ENCODE measurements at regions not wholly inside any gene's neighbourhood (a gene's known extent, or its start where the extent isn't known, plus 50 kb on each side); places are given as distances from the start of the nearest gene placed in this dataset.
"Not testable (repeated sequence)": the region's sequence is repeated elsewhere in the genome, so short reads cannot be mapped to it uniquely, and the experiment has no call there.

DNA sequence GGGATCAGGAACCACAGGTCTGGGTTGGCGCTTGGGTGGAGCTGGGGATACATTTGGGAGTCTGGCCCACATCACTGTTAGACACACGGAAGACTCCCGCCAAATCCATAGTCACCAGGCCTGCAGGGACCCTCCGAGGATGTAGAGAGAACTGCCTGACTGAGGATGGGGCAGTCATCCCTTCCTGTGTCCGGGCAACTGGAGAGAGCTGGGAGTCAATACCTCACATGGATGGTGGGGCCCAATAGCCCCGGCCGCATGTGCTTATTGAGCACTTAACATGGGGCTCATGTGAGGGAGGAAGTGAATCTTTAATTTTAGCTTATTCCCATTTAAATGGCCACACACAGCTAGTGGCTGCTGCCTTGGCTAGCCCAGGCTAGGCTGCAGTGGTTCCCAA, 124.5 kb downstream of the TLR5 start:
- no peak overlapping the region for H3K4me3 ChIP-seq (ENCODE audit: low read depth, low read length)
- TF ChIP-seq, protein P1, sequence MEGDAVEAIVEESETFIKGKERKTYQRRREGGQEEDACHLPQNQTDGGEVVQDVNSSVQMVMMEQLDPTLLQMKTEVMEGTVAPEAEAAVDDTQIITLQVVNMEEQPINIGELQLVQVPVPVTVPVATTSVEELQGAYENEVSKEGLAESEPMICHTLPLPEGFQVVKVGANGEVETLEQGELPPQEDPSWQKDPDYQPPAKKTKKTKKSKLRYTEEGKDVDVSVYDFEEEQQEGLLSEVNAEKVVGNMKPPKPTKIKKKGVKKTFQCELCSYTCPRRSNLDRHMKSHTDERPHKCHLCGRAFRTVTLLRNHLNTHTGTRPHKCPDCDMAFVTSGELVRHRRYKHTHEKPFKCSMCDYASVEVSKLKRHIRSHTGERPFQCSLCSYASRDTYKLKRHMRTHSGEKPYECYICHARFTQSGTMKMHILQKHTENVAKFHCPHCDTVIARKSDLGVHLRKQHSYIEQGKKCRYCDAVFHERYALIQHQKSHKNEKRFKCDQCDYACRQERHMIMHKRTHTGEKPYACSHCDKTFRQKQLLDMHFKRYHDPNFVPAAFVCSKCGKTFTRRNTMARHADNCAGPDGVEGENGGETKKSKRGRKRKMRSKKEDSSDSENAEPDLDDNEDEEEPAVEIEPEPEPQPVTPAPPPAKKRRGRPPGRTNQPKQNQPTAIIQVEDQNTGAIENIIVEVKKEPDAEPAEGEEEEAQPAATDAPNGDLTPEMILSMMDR (IDR thresholded peaks at IDR 0.05; ENCODE audit: low read depth, low read length): no peak

DNA sequence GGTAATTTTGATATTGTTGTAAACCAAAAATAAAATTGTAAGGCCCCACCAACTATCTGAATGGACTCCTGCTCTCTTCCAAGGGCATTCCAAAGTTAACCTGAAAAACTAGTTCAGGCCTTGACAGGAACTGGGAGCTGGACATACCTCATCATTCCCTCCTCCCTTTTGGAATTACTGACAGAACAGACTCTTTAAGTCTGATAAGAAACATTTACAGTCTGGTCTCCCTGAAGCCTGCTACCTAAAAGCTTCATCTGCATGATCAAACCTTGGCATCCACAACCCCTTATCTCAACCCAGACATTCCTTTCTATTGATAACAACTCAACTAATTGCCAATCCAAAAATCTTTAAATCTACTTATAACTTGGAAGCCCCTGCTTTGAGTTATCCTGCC, 123.8 kb downstream of the TLR5 start:
- TF ChIP-seq, protein P1 (IDR thresholded peaks at IDR 0.05; ENCODE audit: low read depth, low read length): no peak

DNA sequence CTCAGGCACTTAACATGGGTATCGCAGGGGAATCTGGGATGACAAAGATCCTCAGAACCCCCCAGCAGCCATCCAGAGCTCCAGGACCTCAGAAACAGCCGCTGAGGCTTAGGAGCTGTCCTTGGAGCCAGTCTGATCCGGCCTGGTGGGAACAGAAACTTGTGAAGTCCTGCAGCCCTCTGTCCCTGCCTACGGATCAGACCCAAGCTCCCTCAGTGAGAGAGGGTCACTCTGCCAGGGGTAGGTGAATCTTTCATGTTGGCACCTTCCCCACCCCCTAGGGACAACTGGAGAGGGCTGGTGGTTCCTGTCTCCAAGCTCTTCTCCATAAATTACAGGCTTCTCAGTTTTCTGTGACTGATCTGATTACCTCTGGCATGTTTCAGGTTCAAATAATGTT, 122.3 kb downstream of the TLR5 start:
- no peak overlapping the region for H3K4me3 ChIP-seq (ENCODE audit: low read depth, low read length)
- TF ChIP-seq, protein P1 (IDR thresholded peaks at IDR 0.05; ENCODE audit: low read depth, low read length): no peak

More for the DNA sequence above, 123.8 kb downstream of the TLR5 start:
- no peak overlapping the region for H3K4me3 ChIP-seq (ENCODE audit: low read depth, low read length)

DNA sequence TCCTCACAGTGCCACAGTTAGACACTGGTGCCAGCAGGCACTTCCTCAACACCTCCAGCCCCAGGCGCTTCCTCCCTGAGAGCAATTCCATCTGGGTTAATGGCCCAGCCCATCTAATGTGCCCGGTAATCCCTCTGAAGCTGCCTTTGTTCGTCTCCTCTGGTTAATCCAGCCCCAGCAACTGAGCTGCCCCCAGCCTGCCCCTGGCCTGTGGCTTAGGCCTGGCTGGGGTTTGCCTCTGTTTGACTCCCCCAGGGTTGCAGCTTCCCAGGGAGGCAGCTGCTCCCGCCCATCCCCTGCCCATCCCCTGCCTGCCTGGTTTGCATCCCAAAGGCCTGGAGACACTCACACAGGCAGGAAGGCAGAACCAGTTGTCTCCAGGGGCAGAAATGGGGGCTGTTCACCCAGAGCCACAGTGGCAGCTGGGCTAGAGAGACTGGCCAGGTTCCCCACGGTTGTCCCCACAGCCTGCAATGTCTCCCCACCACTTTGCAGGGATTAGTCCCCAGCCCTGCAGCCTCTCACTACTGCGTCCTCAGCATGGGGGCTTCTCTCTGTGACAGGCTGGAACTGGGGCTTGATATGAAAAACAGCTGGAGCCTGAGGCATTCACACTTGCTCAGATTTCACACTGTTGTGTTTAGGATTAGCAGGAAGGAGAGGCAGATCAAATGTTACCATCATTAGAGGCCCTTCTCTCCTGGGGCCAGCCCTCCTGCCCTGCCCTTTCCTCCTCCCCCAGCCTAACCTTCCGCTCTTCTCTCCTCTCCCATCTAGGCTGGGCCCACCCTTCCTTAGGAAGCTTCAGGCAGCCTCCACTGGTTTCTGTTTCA, 120.2 kb downstream of the TLR5 start:
- TF ChIP-seq, protein P1 (IDR thresholded peaks at IDR 0.05; ENCODE audit: low read depth, low read length): no peak
- no peak overlapping the region for H3K4me3 ChIP-seq (ENCODE audit: low read depth, low read length)

DNA sequence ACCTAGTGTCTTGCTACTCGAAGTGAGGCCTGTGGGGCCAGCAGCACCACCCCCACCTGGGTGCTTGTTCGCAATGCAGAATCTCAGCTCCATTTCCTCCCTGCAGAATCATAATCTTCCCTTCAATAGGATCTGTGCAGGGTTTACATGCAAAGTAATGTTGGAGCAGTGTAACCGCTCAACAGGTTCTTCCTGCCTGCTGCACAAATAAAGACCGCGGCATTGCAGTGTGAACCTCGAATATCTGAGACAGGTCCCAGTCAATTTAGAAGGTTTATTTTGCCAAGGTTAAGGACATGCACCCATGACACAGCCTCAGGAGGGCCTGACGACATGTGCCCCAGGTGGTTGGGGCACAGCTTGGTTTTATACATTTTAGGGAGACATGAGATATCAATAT, 119.2 kb downstream of the TLR5 start:
- TF ChIP-seq, protein P1 (IDR thresholded peaks at IDR 0.05; ENCODE audit: low read depth, low read length): no peak
- no peak overlapping the region for H3K4me3 ChIP-seq (ENCODE audit: low read depth, low read length)

DNA sequence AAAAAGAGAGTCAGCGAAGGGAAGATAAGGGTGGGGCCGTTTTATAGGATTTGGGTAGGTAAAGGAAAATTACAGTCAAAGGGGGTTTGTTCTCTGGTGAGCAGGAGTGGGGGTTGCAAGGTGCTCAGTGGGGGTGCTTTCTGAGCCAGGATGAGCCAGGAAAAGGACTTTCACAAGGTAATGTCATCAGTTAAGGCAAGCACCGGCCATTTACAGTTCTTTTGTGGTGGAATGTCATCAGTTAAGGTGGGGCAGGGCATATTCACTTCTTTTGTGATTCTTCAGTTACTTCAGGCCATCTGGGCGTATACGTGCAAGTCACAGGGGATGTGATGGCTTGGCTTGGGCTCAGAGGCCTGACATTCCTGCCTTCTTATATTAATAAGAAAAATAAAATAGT, 118.6 kb downstream of the TLR5 start:
- H3K4me3 ChIP-seq (ENCODE audit: low read depth, low read length): not testable (repeated sequence)

DNA sequence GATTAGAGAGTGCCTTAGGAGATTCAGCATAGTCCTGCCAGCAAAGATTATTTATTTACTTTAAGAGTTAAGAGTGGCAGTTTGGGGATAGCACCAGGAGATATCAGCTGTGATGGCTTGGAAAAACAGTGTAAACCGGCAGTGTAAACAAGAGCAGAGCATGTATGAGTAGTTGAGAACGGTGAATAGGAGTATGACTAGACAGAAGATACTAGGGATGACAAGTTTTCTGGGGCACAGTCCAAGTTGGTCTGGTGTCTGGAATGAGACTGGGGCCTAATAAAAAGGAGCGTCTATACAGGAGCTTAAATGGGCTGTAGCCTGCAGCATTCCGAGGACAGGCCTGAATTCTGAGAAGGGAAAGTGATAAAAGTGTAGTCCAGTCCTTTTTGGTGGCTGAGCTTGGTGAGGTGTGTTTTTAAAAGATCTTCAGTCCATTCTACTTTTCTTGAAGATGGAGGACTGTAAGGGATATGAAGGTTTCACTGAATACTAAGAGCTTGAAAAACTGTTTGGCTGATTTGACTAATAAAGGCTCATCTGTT, 117.8 kb downstream of the TLR5 start:
- H3K4me3 ChIP-seq (ENCODE audit: low read depth, low read length): not testable (repeated sequence)

DNA sequence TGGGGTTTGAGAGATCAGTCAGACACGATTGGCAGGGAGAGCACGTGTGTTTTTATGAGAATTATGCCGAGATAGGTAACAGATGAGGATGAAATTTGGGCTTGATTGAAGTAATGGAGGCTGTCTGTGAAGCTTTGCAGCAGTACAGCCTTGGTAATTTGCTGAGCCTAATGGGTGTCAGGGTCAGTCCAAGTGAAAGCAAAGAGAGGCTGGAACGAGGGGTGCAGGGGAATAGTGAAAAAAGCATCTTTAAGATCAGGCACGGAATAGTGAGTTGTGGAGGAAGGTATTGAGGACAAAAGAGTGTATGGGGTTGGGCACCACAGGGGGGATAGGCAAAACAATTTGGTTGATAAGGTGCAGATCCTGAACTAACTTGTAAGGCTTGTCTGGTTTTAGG, 116.4 kb downstream of the TLR5 start:
- not testable (repeated sequence) for H3K4me3 ChIP-seq (ENCODE audit: low read depth, low read length)
